Ammon's horn (tissue), 1 donor: ENCODE measurements at regions not wholly inside any gene's neighbourhood (a gene's known extent, or its start where the extent isn't known, plus 50 kb on each side); places are given as distances from the start of the nearest gene placed in this dataset.

Experiments used
- DNase-seq: peaks from one replicate; pipeline ENCODE4 v3.0.0-alpha.2; 2016; ENCODE audit warnings: low spot score

- DNase-seq: no peak
These were observed 54.6 kb upstream of the PRDX6 start for GRCh38 chr1:173422456-173422976.

- no peak for DNase-seq
These were observed 53.8 kb upstream of the PRDX6 start for GRCh38 chr1:173423291-173423690.

GRCh38 chr1:173424143-173424542 is 53.0 kb upstream of the PRDX6 start:
- no peak for DNase-seq

- DNase-seq: no peak
These were observed 52.2 kb upstream of the PRDX6 start for GRCh38 chr1:173424782-173425407.

- DNase-seq: no peak
These were observed 51.1 kb upstream of the PRDX6 start for GRCh38 chr1:173426057-173426456.

GRCh38 chr1:173427146-173428054 is 49.7 kb upstream of the PRDX6 start:
- no peak for DNase-seq
